ENCODE measurements at regions not wholly inside any gene's neighbourhood (a gene's known extent, or its start where the extent isn't known, plus 50 kb on each side); places are given as distances from the start of the nearest gene placed in this dataset.
"Not testable (repeated sequence)": the region's sequence is repeated elsewhere in the genome, so short reads cannot be mapped to it uniquely, and the experiment has no call there.

- DNase-seq = no peak
These were observed 544.0 kb upstream of the HS3ST5 start for GRCh38 chr6:114886670-114887436.

- no peak for DNase-seq
These were observed 536.9 kb upstream of the HS3ST5 start for GRCh38 chr6:114879693-114880092.

DNA sequence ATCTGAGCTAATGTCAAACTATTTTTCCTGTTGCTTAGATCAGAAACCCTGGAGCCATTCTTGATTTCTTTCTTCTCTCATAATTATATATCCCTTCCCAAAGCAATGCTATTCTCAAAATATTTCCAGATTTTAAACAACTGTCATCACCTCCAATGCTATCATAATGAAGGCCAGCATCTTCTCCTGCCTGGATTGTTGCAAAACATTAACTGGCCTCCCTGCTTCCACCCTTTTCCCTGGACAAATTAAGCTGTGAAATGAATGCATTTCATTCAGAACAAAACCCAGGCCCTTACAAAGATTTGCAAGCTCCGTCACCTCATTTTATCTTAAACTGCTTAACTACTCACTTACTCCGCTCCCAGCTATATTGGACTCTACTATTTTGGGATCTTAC, 535.3 kb upstream of the HS3ST5 start:
- DNase-seq = no peak

DNA sequence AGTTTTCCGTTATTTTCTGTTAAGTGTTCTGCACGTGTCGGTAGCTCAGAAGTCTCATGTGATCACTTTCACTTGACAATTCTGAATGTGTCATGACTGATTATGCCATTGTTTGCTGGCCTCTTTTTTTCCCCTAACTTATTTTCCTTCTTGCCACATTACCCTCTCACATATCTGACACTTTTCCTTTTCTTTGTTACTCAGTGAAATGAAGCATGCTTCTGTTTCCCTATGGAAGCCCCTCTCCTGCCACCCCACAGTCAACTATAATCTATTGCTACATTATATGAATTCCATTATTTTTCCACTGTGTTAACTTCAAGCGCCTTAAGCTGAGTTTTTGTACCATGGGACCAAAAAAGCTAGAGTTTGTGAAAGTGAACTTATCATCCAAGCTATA, 531.6 kb upstream of the HS3ST5 start:
- no peak for DNase-seq

- DNase-seq = not testable (repeated sequence)
These were observed 522.7 kb upstream of the HS3ST5 start for GRCh38 chr6:114865506-114865905.

GRCh38 chr6:114863610-114864009, 520.8 kb upstream of the HS3ST5 start:
- no peak for DNase-seq

GRCh38 chr6:114862819-114863218, 520.0 kb upstream of the HS3ST5 start:
- DNase-seq = no peak

DNA sequence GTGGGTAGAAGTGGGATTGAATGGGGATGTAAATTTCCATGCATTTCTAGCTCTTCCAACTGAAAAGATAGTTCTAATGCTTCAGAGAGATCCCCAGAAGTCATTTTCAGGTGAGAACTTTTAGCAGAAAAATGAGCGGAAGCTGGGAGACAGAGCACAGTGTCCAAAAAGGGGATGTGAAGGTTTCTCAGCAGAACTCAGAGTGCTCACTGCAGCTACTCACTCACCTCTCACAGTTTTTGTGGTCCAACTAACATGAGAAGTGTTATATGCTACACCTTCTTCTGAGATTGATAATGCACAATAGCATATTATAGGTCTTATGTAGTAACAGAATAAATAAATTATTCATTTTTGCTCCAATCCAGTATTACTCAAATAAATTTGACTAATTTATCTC, 519.2 kb upstream of the HS3ST5 start:
- DNase-seq = no peak

GRCh38 chr6:114844359-114844758, 501.5 kb upstream of the HS3ST5 start:
- DNase-seq = no peak

DNA sequence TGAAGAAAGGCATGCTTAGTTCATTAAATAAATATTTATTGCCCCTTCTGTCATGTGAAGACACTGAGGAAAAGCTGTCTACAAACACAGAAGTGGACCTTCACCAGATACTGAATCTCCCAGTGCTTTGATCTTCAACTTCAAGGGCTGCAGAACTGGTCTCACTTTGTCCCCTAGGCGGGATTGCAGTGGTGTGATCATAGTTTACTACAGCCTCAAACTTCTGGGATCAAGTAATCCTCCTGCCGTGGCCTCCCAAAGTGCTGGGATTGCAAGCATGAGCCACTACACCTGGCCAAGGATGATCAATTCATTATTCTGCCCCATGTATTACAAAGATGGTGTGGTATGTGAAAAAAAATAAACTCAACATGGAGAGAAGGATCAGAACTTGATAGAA, 496.2 kb upstream of the HS3ST5 start:
- DNase-seq = no peak

DNA sequence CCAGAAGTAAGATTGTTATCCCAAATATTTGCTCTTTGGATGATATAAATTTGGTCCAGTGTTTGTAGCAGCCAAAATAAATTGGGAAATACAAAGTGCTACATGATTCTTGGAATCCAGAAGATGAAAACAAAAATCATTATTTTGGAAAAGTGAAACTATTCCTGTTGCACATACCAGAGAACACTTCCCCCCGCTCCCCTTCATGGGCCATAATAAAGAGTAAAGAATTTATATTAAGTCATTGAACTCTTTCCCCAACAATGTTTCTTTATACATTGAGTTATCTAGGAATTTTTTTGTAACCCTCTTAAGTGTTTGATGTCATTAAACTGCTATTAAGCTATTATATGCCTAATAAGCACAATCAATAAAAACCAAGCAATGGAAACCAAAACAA, 490.4 kb upstream of the HS3ST5 start:
- DNase-seq = no peak

DNA sequence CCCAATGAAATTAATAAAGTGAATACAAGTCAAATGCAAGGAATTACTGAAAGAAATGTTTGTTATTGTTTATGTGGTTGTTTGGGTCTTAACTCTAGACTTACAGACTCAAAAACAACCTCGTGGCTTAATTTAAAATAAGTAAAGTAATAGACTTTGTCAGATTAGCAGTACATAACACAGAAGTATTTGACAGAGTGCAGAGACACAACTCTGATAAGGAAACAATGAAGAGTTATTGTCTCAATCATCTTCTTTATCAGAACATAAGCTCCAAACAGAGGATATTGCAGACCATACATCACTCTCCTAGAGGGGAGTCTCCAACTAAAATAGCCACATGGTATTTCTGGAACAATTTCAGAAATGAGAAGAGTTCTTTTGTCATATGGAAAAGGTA, 487.7 kb upstream of the HS3ST5 start:
- no peak for DNase-seq

GRCh38 chr6:114827135-114827534, 484.3 kb upstream of the HS3ST5 start:
- no peak for DNase-seq

- no peak for DNase-seq
These were observed 481.6 kb upstream of the HS3ST5 start for GRCh38 chr6:114824409-114824808.

GRCh38 chr6:114816678-114817077, 473.9 kb upstream of the HS3ST5 start:
- DNase-seq = no peak

DNA sequence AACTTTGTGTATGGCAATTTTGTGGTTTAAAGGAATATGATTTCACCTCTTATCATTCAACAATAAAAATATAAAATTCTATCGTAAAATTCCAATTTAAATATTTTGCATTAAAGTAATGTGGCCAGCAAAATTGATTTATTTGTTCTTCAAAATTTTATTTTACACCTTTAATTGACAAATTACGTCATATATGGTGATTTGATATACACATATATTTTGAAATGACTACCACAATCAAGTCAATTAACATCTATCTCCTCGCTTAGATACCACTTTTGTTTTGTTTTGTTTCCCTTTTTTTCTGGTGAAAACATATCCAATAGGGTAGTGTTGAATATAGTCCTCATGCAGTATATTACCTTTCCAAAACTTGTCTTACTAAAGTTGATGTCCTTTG, 467.6 kb upstream of the HS3ST5 start:
- no peak for DNase-seq

DNA sequence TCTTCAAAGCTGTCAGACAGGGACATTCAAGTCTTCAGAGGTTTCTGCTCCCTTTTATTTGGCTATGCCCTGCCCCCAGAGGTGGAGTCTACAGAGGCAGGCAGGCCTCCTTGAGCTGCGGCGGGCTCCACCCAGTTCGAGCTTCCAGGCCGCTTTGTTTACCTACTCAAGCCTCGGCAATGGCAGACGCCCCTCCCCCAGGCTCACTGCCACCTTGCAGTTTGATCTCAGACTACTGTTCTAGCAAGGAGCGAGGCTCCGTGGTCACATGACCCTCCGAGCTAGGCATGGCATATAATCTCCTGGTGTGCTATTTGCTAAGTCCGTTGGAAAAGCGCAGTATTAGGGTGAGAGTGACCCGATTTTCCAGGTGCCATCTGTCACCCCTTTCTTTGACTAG, 462.6 kb upstream of the HS3ST5 start:
- DNase-seq = not testable (repeated sequence)

- no peak for DNase-seq
These were observed 453.8 kb upstream of the HS3ST5 start for GRCh38 chr6:114796576-114796975.

GRCh38 chr6:114793428-114793827, 450.6 kb upstream of the HS3ST5 start:
- no peak for DNase-seq

DNA sequence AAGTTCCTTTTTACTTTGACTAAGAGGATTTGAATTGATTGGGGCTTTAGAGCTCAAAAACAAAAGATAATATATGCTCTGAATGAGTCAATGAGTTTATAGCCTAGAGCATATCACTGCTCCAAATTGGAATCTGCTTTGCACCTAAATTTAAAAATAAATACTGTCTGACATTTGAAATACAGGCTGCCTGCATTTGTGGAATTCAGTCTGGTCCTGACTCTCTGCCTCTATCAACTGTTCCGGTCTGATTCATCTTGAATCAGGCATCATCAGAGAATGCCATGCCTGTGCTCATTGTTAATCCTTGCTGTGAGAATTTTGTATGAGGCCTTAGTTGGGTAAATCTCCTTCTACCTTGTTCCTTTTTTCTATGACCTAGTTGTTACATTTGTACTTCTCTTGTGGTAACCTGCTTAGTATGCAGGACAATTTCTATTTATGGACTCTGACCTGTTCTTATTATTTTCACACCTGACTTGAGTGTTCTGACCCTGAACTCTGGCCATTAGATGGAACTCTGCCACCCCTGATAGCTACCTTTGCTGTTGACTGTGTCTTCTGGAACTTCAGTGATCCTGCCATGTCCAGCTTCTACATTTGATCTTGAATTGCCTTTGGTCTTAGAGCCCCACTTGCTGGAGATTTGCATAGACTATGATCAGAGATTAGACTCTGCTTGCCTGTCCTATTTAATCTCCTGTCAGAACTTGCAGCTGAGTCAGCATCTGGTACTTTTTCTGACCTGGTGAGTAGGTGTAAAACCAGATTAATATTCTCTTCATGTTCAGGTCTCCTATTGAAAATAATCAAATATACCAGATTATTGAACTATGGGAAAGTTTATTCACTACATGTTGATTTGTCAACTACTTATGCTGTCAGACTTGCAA, 442.7 kb upstream of the HS3ST5 start:
- no peak for DNase-seq

- no peak for DNase-seq
These were observed 441.0 kb upstream of the HS3ST5 start for GRCh38 chr6:114783783-114784182.

- no peak for DNase-seq
These were observed 440.3 kb upstream of the HS3ST5 start for GRCh38 chr6:114783083-114783482.

GRCh38 chr6:114764866-114765265, 422.0 kb upstream of the HS3ST5 start:
- DNase-seq = no peak

GRCh38 chr6:114762145-114762544, 419.3 kb upstream of the HS3ST5 start:
- DNase-seq = no peak
